Activated T-helper 2 cell treated with anti-CD3 and anti-CD28 coated beads, Interferon-gamma antibody, Interleukin-2, Interleukin-4, amounts not matched to agents 10 μg/mL and 5 μg/mL and 100 μg/mL, durations not matched to agents 14 hours and 24 hours and 36 hours (primary cell): ENCODE measurements at regions not wholly inside any gene's neighbourhood (a gene's known extent, or its start where the extent isn't known, plus 50 kb on each side); places are given as distances from the start of the nearest gene placed in this dataset.

Source experiments
- DNase-seq: peaks from one replicate; pipeline ENCODE4 v3.0.0; 2021; ENCODE audit warnings: low spot score
- H3K27ac Mint-ChIP-seq: one replicate; pipeline ENCODE4 v1.8.0; 2021; ENCODE audit warnings: mixed read lengths
- H3K27me3 Mint-ChIP-seq: one replicate; pipeline ENCODE4 v1.8.0; 2021; ENCODE audit warnings: low read depth, mixed read lengths
- H3K36me3 Mint-ChIP-seq: one replicate; pipeline ENCODE4 v1.8.0; 2021; ENCODE audit warnings: low read depth, mixed read lengths
- H3K4me1 Mint-ChIP-seq: one replicate; pipeline ENCODE4 v1.8.0; 2021; ENCODE audit warnings: low read depth, mixed read lengths
- H3K4me3 Mint-ChIP-seq: one replicate; pipeline ENCODE4 v1.8.0; 2021; ENCODE audit warnings: low read depth, mild to moderate bottlenecking, moderate library complexity, mixed read lengths
- H3K9me3 Mint-ChIP-seq: one replicate; pipeline ENCODE4 v1.8.0; 2021; ENCODE audit warnings: mixed read lengths
- intact Hi-C: fragments of 100-400 bp; cut with micrococcal nuclease; formaldehyde crosslinking; loops from one replicate; pipeline ENCODE4 v1.15.1; 2023

DNA sequence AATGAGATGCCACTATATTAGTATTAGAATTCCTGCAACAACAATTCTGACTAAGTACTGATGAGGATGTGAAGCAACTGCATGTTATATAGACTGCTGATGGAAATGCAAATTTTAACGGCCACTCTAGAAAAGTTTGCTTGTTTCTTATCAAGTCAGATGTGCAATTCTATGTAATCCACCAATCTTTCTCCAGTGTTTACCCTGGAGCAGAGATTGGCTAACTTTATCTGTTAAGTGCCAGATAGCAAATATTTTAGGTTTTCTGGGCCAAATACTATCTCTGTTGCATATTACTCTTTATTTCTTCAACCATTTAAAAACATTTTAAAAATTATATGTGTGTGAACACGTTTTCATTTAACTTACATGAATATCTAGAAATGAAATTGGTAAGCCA is 586.9 kb downstream of the FAM181B start:
- Mint-ChIP-seq H3K27me3 (no peaks in the 10 kb centered on the region), H3K27ac (no peak overlapping the region), H3K9me3 (no peaks in the 10 kb centered on the region), H3K36me3 (no peaks in the 10 kb centered on the region), H3K4me1 (no peaks in the 10 kb centered on the region), H3K4me3 (no peak overlapping the region)
- no peak for DNase-seq
- intact Hi-C loops, result no loop called here

- intact Hi-C loops, result no loop called here
- Mint-ChIP-seq H3K4me1 (no peaks in the 10 kb centered on the region), H3K9me3 (no peaks in the 10 kb centered on the region), H3K4me3 (no peak overlapping the region), H3K36me3 (no peaks in the 10 kb centered on the region), H3K27ac (no peak overlapping the region), H3K27me3 (no peaks in the 10 kb centered on the region)
- DNase-seq, result no peak
Observed at GRCh38 chr11:82118946-82119345, 614.7 kb downstream of the FAM181B start.

GRCh38 chr11:82117362-82117761 is 616.3 kb downstream of the FAM181B start:
- Mint-ChIP-seq H3K4me1 (no peaks in the 10 kb centered on the region), H3K27me3 (no peaks in the 10 kb centered on the region), H3K4me3 (no peak overlapping the region), H3K9me3 (no peaks in the 10 kb centered on the region), H3K36me3 (no peaks in the 10 kb centered on the region), H3K27ac (no peak overlapping the region)
- no peak for DNase-seq
- intact Hi-C loops, result no loop called here

- no peak for DNase-seq
- no peaks in the 10 kb centered on the region for H3K27me3 Mint-ChIP-seq
- H3K4me3 Mint-ChIP-seq, result no peak overlapping the region
- no peaks in the 10 kb centered on the region for H3K36me3 Mint-ChIP-seq
- no peaks in the 10 kb centered on the region for H3K4me1 Mint-ChIP-seq
- intact Hi-C loops, result no loop called here
- H3K27ac Mint-ChIP-seq, result no peak overlapping the region
- no peaks in the 10 kb centered on the region for H3K9me3 Mint-ChIP-seq
Observed at GRCh38 chr11:82105331-82105998, 628.2 kb downstream of the FAM181B start.

GRCh38 chr11:82092904-82093303 is 640.8 kb downstream of the FAM181B start:
- no peaks in the 10 kb centered on the region for H3K4me1 Mint-ChIP-seq
- no peak overlapping the region for H3K27ac Mint-ChIP-seq
- intact Hi-C loops, result no loop called here
- no peaks in the 10 kb centered on the region for H3K36me3 Mint-ChIP-seq
- no peaks in the 10 kb centered on the region for H3K27me3 Mint-ChIP-seq
- H3K9me3 Mint-ChIP-seq, result no peaks in the 10 kb centered on the region
- DNase-seq, result no peak
- H3K4me3 Mint-ChIP-seq, result no peak overlapping the region

- H3K4me1 Mint-ChIP-seq, result no peaks in the 10 kb centered on the region
- DNase-seq, result no peak
- no peaks in the 10 kb centered on the region for H3K27me3 Mint-ChIP-seq
- H3K27ac Mint-ChIP-seq, result no peak overlapping the region
- intact Hi-C loops, result no loop called here
- H3K9me3 Mint-ChIP-seq, result no peaks in the 10 kb centered on the region
- H3K36me3 Mint-ChIP-seq, result no peaks in the 10 kb centered on the region
- no peak overlapping the region for H3K4me3 Mint-ChIP-seq
Observed at GRCh38 chr11:82089426-82089825, 644.2 kb downstream of the FAM181B start.

DNA sequence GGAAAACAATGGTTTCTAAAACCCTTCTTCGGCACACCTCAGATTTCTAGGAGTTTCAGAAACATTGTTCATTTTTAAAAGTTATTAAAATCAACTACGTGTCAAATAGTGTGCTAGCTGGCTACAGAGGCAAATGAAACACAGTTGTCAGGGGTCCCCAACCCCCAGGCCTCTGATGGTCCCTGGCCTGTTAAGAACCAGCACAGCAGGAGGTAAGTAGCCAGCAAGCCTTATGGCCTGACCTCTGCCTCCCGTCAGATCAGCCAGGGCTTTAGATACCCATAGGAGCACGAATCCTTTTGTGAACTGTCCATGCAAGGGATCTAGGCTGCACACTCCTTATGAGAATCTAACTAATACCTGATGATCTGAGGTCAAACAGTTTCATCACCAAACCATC is 648.2 kb downstream of the FAM181B start:
- H3K9me3 Mint-ChIP-seq, result no peaks in the 10 kb centered on the region

GRCh38 chr11:82082976-82083375 is 650.7 kb downstream of the FAM181B start:
- no peak overlapping the region for H3K27ac Mint-ChIP-seq
- no peaks in the 10 kb centered on the region for H3K9me3 Mint-ChIP-seq
- H3K4me3 Mint-ChIP-seq, result no peak overlapping the region
- H3K27me3 Mint-ChIP-seq, result no peaks in the 10 kb centered on the region
- DNase-seq, result no peak
- no peaks in the 10 kb centered on the region for H3K36me3 Mint-ChIP-seq
- intact Hi-C loops, result no loop called here
- H3K4me1 Mint-ChIP-seq, result no peaks in the 10 kb centered on the region

More for the DNA sequence above, 648.2 kb downstream of the FAM181B start:
- intact Hi-C loops, result no loop called here
- H3K36me3 Mint-ChIP-seq, result no peaks in the 10 kb centered on the region
- H3K4me3 Mint-ChIP-seq, result no peak overlapping the region
- no peaks in the 10 kb centered on the region for H3K27me3 Mint-ChIP-seq
- H3K27ac Mint-ChIP-seq, result no peak overlapping the region
- H3K4me1 Mint-ChIP-seq, result no peaks in the 10 kb centered on the region
- no peak for DNase-seq

GRCh38 chr11:82080160-82080559 is 653.5 kb downstream of the FAM181B start:
- intact Hi-C loops, result no loop called here
- no peak overlapping the region for H3K4me3 Mint-ChIP-seq
- no peaks in the 10 kb centered on the region for H3K27me3 Mint-ChIP-seq
- H3K27ac Mint-ChIP-seq, result no peak overlapping the region
- no peaks in the 10 kb centered on the region for H3K36me3 Mint-ChIP-seq
- H3K4me1 Mint-ChIP-seq, result no peaks in the 10 kb centered on the region
- no peaks in the 10 kb centered on the region for H3K9me3 Mint-ChIP-seq
- DNase-seq, result no peak

DNA sequence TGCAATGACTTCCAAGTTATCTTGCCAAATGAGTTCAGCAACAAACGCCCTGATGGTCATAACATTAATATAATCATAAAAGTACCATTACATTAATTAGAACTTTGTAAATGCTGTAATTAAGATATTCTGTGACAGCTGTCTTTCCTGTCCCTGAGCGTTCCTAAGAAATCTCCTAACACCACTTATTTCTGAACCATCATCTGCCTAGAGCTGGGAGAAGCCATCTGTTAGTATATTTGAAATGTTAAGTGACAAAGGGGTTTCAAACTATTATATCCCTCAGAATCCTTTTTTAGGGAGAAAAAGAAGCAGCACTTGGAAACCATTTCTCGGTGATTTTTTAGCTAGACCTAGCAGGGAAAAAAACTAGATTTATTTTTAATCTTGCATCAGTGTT is 657.5 kb downstream of the FAM181B start:
- no peak overlapping the region for H3K27ac Mint-ChIP-seq
- no peaks in the 10 kb centered on the region for H3K4me1 Mint-ChIP-seq
- no peak for DNase-seq
- H3K4me3 Mint-ChIP-seq, result no peak overlapping the region
- no peaks in the 10 kb centered on the region for H3K9me3 Mint-ChIP-seq
- H3K27me3 Mint-ChIP-seq, result no peaks in the 10 kb centered on the region
- intact Hi-C loops, result no loop called here
- no peaks in the 10 kb centered on the region for H3K36me3 Mint-ChIP-seq

- no peak for DNase-seq
- Mint-ChIP-seq H3K27ac (no peak overlapping the region), H3K27me3 (no peaks in the 10 kb centered on the region), H3K4me1 (no peaks in the 10 kb centered on the region), H3K36me3 (no peaks in the 10 kb centered on the region), H3K9me3 (no peaks in the 10 kb centered on the region), H3K4me3 (no peak overlapping the region)
- intact Hi-C loops, result no loop called here
Observed at GRCh38 chr11:82059505-82059904, 674.2 kb downstream of the FAM181B start.

GRCh38 chr11:82056450-82056849 is 677.2 kb downstream of the FAM181B start:
- Mint-ChIP-seq H3K27ac (no peak overlapping the region), H3K36me3 (no peaks in the 10 kb centered on the region), H3K4me3 (no peak overlapping the region), H3K4me1 (no peaks in the 10 kb centered on the region), H3K9me3 (no peaks in the 10 kb centered on the region), H3K27me3 (peaks cover 2% of the 10 kb centered on the region)
- DNase-seq, result no peak
- intact Hi-C loops, result no loop called here

- Mint-ChIP-seq H3K4me3 (no peak overlapping the region), H3K9me3 (peaks cover 17% of the 10 kb centered on the region), H3K27me3 (peaks cover 3% of the 10 kb centered on the region), H3K4me1 (no peaks in the 10 kb centered on the region), H3K36me3 (no peaks in the 10 kb centered on the region), H3K27ac (no peak overlapping the region)
- no peak for DNase-seq
- intact Hi-C loops, result no loop called here
Observed at GRCh38 chr11:82049199-82049598, 684.5 kb downstream of the FAM181B start.

- H3K27ac Mint-ChIP-seq, result no peak overlapping the region
- H3K9me3 Mint-ChIP-seq, result peaks cover 17% of the 10 kb centered on the region
- no peaks in the 10 kb centered on the region for H3K4me1 Mint-ChIP-seq
- no peak for DNase-seq
- no peaks in the 10 kb centered on the region for H3K36me3 Mint-ChIP-seq
- no peak overlapping the region for H3K4me3 Mint-ChIP-seq
- intact Hi-C loops, result no loop called here
- H3K27me3 Mint-ChIP-seq, result peaks cover 1% of the 10 kb centered on the region
Observed at GRCh38 chr11:82047200-82047599, 686.5 kb downstream of the FAM181B start.
